KMS-11 (cell line): ENCODE measurements at regions not wholly inside any gene's neighbourhood (a gene's known extent, or its start where the extent isn't known, plus 50 kb on each side); places are given as distances from the start of the nearest gene placed in this dataset.

Source experiments
- H2AFZ ChIP-seq: fragments of 200-600 bp; sonication (generic); 2 replicates; pipeline ENCODE4 v1.6.1; 2016; ENCODE audit warnings: antibody characterized with exemption, mixed run types, low read depth
- H3K27ac ChIP-seq: fragments of 200-600 bp; sonication (generic); 2 replicates; pipeline ENCODE4 v1.6.1; 2016; ENCODE audit warnings: mild to moderate bottlenecking, mixed run types
- H3K27me3 ChIP-seq: fragments of 200-600 bp; sonication (generic); 2 replicates; pipeline ENCODE4 v1.6.1; 2017; ENCODE audit warnings: mild to moderate bottlenecking, low read depth, mixed run types, moderate library complexity; ENCODE audit not compliant: insufficient read depth
- H3K36me3 ChIP-seq: fragments of 200-600 bp; sonication (generic); 2 replicates; pipeline ENCODE4 v1.6.1; 2017; ENCODE audit warnings: mild to moderate bottlenecking, mixed run types; ENCODE audit not compliant: insufficient read depth
- H3K4me1 ChIP-seq: fragments of 200-600 bp; sonication (generic); 2 replicates; pipeline ENCODE4 v1.6.1; 2016; ENCODE audit warnings: mild to moderate bottlenecking, low read depth, mixed run types; ENCODE audit not compliant: poor library complexity, severe bottlenecking
- H3K4me2 ChIP-seq: fragments of 200-600 bp; sonication (generic); 2 replicates; pipeline ENCODE4 v1.7.0; 2016; ENCODE audit warnings: mild to moderate bottlenecking, mixed run types
- H3K4me3 ChIP-seq: fragments of 200-600 bp; sonication (generic); IDR thresholded peaks from 2 replicates; pipeline ENCODE4 v1.6.1; 2017; ENCODE audit warnings: low read depth, low read length, mixed read lengths; ENCODE audit not compliant: insufficient read depth
- H3K79me2 ChIP-seq: fragments of 200-600 bp; sonication (generic); 2 replicates; pipeline ENCODE4 v1.6.1; 2016; ENCODE audit warnings: low read depth, mixed run types; ENCODE audit not compliant: insufficient read depth
- H3K9ac ChIP-seq: fragments of 200-600 bp; sonication (generic); 2 replicates; pipeline ENCODE4 v1.6.1; 2016; ENCODE audit warnings: mild to moderate bottlenecking, mixed run types
- H4K20me1 ChIP-seq: fragments of 200-600 bp; sonication (generic); 2 replicates; pipeline ENCODE4 v1.6.1; 2016; ENCODE audit warnings: mild to moderate bottlenecking, mixed run types; ENCODE audit not compliant: insufficient read depth
- CTCF ChIP-seq: fragments of 200-600 bp; sonication (generic); conservative IDR thresholded peaks from 2 replicates; pipeline ENCODE4 v1.6.1; 2017; ENCODE audit warnings: low read depth, mild to moderate bottlenecking, antibody characterized with exemption, low read length, moderate library complexity, mixed read lengths

GRCh38 chr6:91523511-91523910 is 936.6 kb upstream of the MAP3K7 start:
- Histone ChIP-seq H4K20me1 (no peaks in the 10 kb centered on the region), H2AFZ (no peak overlapping the region), H3K36me3 (no peaks in the 10 kb centered on the region), H3K79me2 (no peaks in the 10 kb centered on the region), H3K27me3 (no peaks in the 10 kb centered on the region), H3K4me3 (no peak overlapping the region), H3K9ac (no peak overlapping the region), H3K4me1 (no peaks in the 10 kb centered on the region), H3K4me2 (no peak overlapping the region), H3K27ac (no peak overlapping the region)
- TF ChIP-seq CTCF = no peak

GRCh38 chr6:91521999-91522398 is 935.1 kb upstream of the MAP3K7 start:
- no peak for TF ChIP-seq CTCF
- no peak overlapping the region for H3K4me3 ChIP-seq
- H3K27ac ChIP-seq = no peak overlapping the region
- no peak overlapping the region for H3K4me2 ChIP-seq
- H3K9ac ChIP-seq = no peak overlapping the region
- H3K79me2 ChIP-seq = no peaks in the 10 kb centered on the region
- H3K36me3 ChIP-seq = no peaks in the 10 kb centered on the region
- no peak overlapping the region for H2AFZ ChIP-seq
- H3K27me3 ChIP-seq = no peaks in the 10 kb centered on the region
- H4K20me1 ChIP-seq = no peaks in the 10 kb centered on the region
- no peaks in the 10 kb centered on the region for H3K4me1 ChIP-seq

- H3K27me3 ChIP-seq = no peaks in the 10 kb centered on the region
- no peak for TF ChIP-seq CTCF
- H3K79me2 ChIP-seq = no peaks in the 10 kb centered on the region
- H3K4me3 ChIP-seq = no peak overlapping the region
- H3K9ac ChIP-seq = no peak overlapping the region
- no peaks in the 10 kb centered on the region for H3K36me3 ChIP-seq
- no peaks in the 10 kb centered on the region for H3K4me1 ChIP-seq
- H3K27ac ChIP-seq = no peak overlapping the region
- H2AFZ ChIP-seq = no peak overlapping the region
- H3K4me2 ChIP-seq = no peak overlapping the region
- no peaks in the 10 kb centered on the region for H4K20me1 ChIP-seq
These were observed 922.8 kb upstream of the MAP3K7 start for GRCh38 chr6:91509711-91510110.

GRCh38 chr6:91509039-91509438 is 922.2 kb upstream of the MAP3K7 start:
- no peak overlapping the region for H3K4me3 ChIP-seq
- H3K79me2 ChIP-seq = no peaks in the 10 kb centered on the region
- TF ChIP-seq CTCF = no peak
- H3K9ac ChIP-seq = no peak overlapping the region
- H4K20me1 ChIP-seq = no peaks in the 10 kb centered on the region
- H3K27me3 ChIP-seq = no peaks in the 10 kb centered on the region
- H3K4me1 ChIP-seq = no peaks in the 10 kb centered on the region
- no peaks in the 10 kb centered on the region for H3K36me3 ChIP-seq
- H3K27ac ChIP-seq = no peak overlapping the region
- H2AFZ ChIP-seq = no peak overlapping the region
- H3K4me2 ChIP-seq = no peak overlapping the region

- no peaks in the 10 kb centered on the region for H3K79me2 ChIP-seq
- H4K20me1 ChIP-seq = no peaks in the 10 kb centered on the region
- no peaks in the 10 kb centered on the region for H3K27me3 ChIP-seq
- no peak overlapping the region for H3K9ac ChIP-seq
- H3K36me3 ChIP-seq = no peaks in the 10 kb centered on the region
- no peak for TF ChIP-seq CTCF
- no peaks in the 10 kb centered on the region for H3K4me1 ChIP-seq
- H3K27ac ChIP-seq = no peak overlapping the region
- no peak overlapping the region for H2AFZ ChIP-seq
- no peak overlapping the region for H3K4me2 ChIP-seq
- no peak overlapping the region for H3K4me3 ChIP-seq
These were observed 919.6 kb upstream of the MAP3K7 start for GRCh38 chr6:91506509-91506908.
